HG03432 (cell line): ENCODE measurements at regions not wholly inside any gene's neighbourhood (a gene's known extent, or its start where the extent isn't known, plus 50 kb on each side); places are given as distances from the start of the nearest gene placed in this dataset.
"Not testable (repeated sequence)": the region's sequence is repeated elsewhere in the genome, so short reads cannot be mapped to it uniquely, and the experiment has no call there.

ENCODE experiments used
- ATAC-seq: cut with Tn5 transposase; IDR thresholded peaks from one replicate; pipeline ENCODE4 v1.9.1; 2021; ENCODE audit warnings: mild to moderate bottlenecking, moderate library complexity; ENCODE audit not compliant: unreplicated experiment

DNA sequence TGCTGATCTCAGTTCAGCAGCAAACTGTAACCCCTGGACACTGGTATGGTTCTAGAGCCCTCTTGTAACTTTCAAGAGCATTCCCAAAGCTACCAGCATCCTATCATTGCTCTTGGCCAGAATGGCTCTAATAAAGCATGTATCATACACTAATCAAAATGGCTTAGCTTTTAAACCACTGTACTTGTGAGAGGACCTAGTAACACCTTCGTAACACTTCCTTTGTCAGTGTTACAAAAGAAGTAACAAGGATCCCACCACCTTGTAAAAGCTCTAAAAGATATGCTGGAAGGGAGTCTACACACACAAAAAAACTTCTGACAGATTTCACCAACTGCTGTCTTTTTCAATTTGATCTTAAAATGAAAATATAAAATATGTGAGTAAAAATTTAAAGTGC is 144.7 kb downstream of the ALOX5 start:
- no peak for ATAC-seq

DNA sequence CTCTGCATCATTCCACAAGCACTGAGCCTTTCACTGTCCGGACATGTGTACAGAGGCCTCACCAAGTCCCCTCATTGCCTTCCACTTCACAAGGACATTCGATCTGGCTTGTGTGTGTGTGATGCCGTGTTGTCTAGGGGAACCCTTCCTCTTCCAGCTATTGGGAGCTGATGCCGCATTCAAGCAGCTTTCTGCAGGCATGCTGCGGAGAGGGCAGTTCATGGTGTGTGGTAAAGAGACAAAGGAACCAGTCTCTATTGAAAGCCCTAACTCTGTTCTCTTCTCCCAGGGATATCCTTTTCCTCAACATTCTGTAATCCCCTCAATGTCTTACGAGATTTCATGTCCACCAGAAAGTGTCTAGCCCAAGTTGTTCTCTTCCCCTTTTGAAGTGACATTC is 141.6 kb downstream of the ALOX5 start:
- no peak for ATAC-seq

DNA sequence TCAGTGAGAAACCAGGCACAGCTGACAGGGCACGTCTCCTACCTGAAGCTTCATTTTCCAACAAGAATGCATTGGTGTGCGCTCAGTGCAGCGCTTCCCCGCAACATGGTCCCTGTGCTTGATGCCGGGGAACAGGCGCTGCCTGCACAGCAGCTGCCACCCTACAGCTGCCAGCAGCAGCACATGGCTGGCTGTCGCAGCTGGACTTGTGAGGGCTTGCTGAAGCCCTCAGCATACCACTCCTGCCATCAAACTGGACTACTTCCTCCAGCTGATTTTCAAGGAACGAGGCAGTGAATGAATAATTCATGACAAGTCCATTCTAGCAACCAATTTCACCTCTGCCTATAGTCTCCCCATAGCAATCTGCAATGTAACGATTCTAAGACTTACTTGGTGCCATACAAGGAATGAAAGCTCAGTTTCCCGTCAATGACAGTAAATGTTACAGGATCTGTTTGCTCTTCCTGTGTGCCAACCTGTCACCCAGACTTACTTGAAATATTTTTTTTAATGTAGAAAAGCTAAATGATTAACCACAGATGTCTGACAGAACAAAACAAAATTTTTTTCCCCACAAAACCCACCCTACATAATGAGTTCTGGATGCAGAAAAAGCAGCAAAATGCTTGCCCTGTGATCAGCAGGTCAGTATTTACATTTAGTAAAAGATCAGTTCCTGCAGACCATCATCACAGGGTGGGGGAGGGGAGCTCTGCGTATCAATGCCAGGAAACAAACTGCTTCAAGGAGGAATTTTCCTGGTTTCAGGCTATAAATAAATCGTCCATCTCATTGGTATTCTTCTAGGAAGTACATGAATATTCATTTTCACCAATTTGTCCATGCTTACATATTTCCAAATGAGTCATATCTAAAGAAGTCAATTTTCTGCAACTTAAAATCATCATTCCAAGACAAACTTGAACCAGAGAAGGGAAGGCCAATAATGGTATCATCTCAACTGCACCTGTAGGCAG is 140.6 kb downstream of the ALOX5 start:
- ATAC-seq: no peak

DNA sequence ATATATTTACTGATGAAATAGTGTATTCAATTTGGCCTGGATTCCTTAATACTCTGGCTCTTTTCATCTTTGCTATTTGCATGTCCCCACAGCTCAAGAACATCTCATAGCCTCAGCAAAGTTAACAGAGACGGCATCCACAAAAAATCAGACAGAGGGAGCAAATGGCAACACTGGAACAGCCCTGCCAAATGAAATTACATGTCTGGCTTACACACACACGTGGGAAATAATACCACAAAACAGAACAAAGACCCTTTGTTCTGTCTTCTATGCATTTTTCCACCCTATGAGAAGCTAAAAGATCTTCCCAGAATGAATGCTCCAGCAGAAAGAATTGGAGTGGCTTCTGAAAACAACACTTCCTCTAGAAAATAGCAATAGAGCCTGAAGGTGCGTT is 139.5 kb downstream of the ALOX5 start:
- no peak for ATAC-seq

DNA sequence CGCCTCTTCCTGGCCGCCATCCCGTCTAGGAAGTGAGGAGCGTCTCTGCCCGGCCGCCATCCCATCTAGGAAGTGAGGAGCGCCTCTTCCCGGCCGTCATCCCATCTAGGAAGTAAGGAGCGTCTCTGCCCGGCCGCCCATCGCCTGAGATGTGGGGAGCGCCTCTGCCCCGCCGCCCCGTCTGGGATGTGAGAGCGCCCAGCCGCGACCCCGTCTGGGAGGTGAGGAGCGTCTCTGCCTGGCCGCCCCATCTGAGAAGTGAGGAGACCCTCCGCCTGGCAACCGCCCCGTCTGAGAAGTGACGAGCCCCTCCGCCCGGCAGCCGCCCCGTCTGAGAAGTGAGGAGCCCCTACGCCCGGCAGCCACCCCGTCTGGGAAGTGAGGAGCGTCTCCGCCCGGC is 137.9 kb downstream of the ALOX5 start:
- ATAC-seq: not testable (repeated sequence)

DNA sequence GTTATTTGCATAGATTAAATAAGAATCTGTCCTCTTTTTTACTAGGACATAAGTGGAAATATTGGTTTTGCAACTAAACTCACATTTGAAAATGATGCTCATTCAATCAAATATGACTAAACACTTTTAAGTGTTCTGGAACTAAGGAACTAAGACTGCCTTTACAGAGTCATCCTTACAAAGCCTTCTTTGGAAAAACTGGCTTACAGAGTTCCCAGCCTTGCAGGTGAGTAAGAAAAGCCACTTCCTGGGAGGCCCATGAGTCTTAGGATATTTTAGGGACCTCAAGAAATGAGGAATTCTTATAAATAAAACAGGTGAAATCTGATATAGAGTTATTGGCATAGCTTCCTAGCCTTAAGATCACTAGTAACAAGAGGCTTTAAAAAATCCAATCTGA is 135.5 kb downstream of the ALOX5 start:
- no peak for ATAC-seq

DNA sequence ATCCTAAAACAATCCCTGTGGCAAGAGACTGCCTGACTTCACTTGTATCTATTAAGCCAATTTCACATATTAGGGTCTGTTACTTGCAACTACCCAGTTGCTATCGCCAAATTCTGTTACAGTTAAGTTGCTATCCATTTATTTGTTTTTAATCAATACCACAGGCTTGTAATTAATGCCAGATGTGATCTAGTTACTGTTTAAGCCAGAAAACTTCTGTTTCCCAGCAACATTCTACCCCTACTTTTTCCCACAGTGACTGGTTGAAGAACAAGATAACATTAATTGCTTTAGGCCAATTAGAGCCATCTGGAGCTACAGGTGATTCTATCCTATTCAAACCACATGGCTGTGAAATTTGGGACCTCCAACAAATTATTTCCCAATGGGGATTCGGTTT is 131.3 kb downstream of the ALOX5 start:
- ATAC-seq: no peak

DNA sequence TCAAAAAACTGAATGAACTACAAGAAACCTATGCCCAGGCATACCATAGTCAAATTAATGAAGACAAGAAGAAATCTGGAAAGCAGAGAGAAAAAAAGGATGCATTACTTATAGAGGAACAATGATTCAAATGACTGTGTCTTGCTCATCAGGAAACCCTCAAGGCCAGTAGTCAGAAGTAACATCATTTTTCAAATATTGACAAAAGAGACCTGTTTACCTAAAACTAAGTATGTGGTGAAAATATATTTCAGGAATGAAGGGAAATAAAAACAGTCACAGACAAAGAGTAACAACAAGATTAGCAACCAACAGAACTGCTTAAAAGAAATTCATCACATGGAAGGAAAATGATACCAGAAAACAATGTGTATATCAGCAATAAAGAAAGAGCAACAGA is 128.4 kb downstream of the ALOX5 start:
- ATAC-seq: no peak

DNA sequence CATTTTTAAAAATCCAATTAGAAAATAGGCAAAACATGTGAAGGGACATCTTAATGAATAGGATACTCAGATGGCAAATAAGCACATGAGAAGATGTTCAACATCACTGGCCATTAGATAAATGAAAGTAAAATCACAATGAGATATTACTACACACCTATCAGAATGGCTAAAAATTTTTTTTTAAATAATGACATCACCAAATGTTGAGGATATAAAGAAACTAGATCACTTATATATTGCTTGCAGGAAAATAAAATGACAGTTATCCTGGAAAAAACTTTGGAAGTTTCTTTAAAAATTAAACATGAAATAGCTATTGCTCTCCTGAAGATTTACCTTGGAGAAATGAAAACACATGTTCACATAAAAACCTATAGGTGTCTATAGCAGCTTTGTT is 127.8 kb downstream of the ALOX5 start:
- no peak for ATAC-seq

DNA sequence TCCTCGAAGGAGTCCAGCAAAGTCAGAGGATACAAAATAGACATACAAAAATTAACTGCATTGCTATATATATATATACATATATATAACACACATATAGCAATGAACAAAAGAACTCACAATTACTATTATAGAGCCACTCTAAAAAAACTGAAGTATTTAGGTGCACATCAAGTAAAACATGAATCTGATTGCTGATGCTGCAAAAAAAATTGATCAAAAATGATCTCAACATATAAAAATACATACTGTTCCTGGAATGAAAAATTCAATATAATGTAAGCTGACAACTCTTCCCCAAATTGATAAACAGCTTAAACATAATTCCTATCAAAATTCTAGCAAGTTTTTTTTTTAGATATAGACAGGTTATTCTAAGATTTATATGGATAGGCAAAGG is 126.8 kb downstream of the ALOX5 start:
- no peak for ATAC-seq

DNA sequence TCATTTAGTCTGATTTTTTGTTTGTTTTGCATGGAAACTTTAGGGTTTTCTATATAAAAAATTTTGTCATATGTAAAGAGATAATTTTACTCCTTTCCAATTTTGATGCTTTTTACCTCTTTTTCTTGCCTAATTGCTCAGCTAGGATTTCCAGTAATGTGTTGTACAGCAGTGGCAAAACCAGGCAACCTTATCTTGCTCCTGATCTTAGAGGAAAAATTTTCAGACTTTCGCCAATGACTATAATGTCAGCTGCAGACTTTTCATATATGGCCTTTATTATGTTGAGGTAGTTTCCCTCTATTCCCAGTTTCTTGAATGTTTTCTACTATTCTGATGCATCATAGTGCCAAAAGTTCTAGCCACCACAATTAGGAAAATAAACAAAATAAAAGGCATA is 126.3 kb downstream of the ALOX5 start:
- ATAC-seq: no peak

DNA sequence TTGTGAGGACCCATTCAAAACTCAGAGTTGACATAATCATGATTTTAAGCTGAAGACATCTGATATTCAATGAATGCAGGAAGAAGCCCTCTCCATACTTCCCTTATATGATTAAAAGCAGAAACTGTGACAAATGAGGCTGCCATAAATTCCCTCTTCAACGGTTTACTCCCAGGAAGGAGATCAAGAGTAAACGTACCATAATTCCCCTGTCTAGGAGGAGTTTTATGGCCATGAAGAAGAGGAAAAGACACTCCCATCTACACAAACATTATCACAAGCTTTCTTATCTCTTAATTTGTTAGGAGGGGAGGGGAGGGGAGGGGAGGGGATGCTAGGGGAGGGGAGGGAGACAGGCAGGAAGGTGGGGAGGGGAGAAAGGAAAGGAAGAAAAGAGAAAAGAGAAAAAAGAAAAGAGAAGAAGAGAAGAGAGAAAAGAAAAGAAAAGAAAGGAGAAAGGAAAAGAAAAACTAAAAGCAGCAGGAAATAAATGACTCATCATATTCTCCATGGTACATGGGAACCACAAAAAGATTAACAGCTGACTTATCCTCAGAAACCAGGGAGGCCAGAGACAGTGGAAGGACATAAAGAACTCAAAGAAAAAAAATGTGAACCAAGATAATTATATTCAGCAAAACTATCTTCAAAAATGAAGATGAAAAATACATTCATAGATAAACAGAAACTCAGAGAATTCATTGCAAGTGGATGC is 121.6 kb downstream of the ALOX5 start:
- ATAC-seq: no peak
